NOMO-1 treated with dmso at 0.1 percent for 144 hours (cell line): ENCODE measurements at regions not wholly inside any gene's neighbourhood (a gene's known extent, or its start where the extent isn't known, plus 50 kb on each side); places are given as distances from the start of the nearest gene placed in this dataset.
"Not testable (repeated sequence)": the region's sequence is repeated elsewhere in the genome, so short reads cannot be mapped to it uniquely, and the experiment has no call there.

Source experiments
- DNase-seq: peaks from one replicate; lab custom pipeline; 2025; ENCODE audit not compliant: unreplicated experiment; lab: John Stamatoyannopoulos, UW

- no peak for DNase-seq
Measured at GRCh38 chr6:131336596-131336995, 201.3 kb downstream of the AKAP7 start.

GRCh38 chr6:131346896-131347295 is 211.6 kb downstream of the AKAP7 start:
- DNase-seq, result not testable (repeated sequence)

- DNase-seq, result no peak
Measured at GRCh38 chr6:131348572-131348971, 213.3 kb downstream of the AKAP7 start.

- DNase-seq, result no peak
Measured at GRCh38 chr6:131349199-131349598, 213.9 kb downstream of the AKAP7 start.

- no peak for DNase-seq
Measured at GRCh38 chr6:131353106-131353505, 217.8 kb downstream of the AKAP7 start.

GRCh38 chr6:131353876-131354275 is 218.6 kb downstream of the AKAP7 start:
- no peak for DNase-seq

- no peak for DNase-seq
Measured at GRCh38 chr6:131354356-131354755, 218.7 kb upstream of the ARG1 start.

- DNase-seq, result no peak
Measured at GRCh38 chr6:131356161-131356560, 216.9 kb upstream of the ARG1 start.

- no peak for DNase-seq
Measured at GRCh38 chr6:131357501-131357900, 215.5 kb upstream of the ARG1 start.

GRCh38 chr6:131362070-131362469 is 211.0 kb upstream of the ARG1 start:
- DNase-seq, result no peak

- DNase-seq, result no peak
Measured at GRCh38 chr6:131362696-131363095, 210.3 kb upstream of the ARG1 start.

- DNase-seq, result no peak
Measured at GRCh38 chr6:131363947-131364834, 208.8 kb upstream of the ARG1 start.

GRCh38 chr6:131366223-131366622 is 206.8 kb upstream of the ARG1 start:
- DNase-seq, result no peak

GRCh38 chr6:131367206-131367873 is 205.7 kb upstream of the ARG1 start:
- no peak for DNase-seq

GRCh38 chr6:131368198-131368911 is 204.7 kb upstream of the ARG1 start:
- DNase-seq, result peak; percentile 64

- no peak for DNase-seq
Measured at GRCh38 chr6:131372535-131372934, 200.5 kb upstream of the ARG1 start.

- DNase-seq, result no peak
Measured at GRCh38 chr6:131377112-131377705, 195.8 kb upstream of the ARG1 start.

- no peak for DNase-seq
Measured at GRCh38 chr6:131378874-131379273, 194.2 kb upstream of the ARG1 start.

GRCh38 chr6:131379948-131380347 is 193.1 kb upstream of the ARG1 start:
- DNase-seq, result no peak

GRCh38 chr6:131381052-131381708 is 191.8 kb upstream of the ARG1 start:
- DNase-seq, result no peak

- DNase-seq, result no peak
Measured at GRCh38 chr6:131381709-131382093, 191.3 kb upstream of the ARG1 start.
